HL-60 (cell line): ENCODE measurements at regions not wholly inside any gene's neighbourhood (a gene's known extent, or its start where the extent isn't known, plus 50 kb on each side); places are given as distances from the start of the nearest gene placed in this dataset.

Experiments used
- DNase-seq, 2 experiments: peaks; one replicate each; pipeline ENCODE4 v3.0.0-alpha.2; 2010 to 2020; ENCODE audit warnings: low read depth in 1 of 2, low spot score in 1 of 2
- H3K27ac ChIP-seq: fragments of 250-450 bp; sonication (Bioruptor Pico); replicated peaks from 2 replicates; pipeline ENCODE4 v1.5.1; 2020; ENCODE audit warnings: mild to moderate bottlenecking, moderate library complexity
- H3K27me3 ChIP-seq: fragments of 250-450 bp; sonication (Bioruptor Pico); 2 replicates; pipeline ENCODE4 v1.5.1; 2021; ENCODE audit warnings: mild to moderate bottlenecking, moderate library complexity; ENCODE audit not compliant: insufficient read depth, poor library complexity, severe bottlenecking
- H3K4me3 ChIP-seq: replicated peaks from 2 replicates; pipeline ENCODE4 v1.5.1; 2011; ENCODE audit warnings: mild to moderate bottlenecking, control low read depth, low read length; ENCODE audit not compliant: insufficient read depth
- CTCF ChIP-seq: IDR thresholded peaks from one replicate; pipeline ENCODE4 v1.5.1; 2011; ENCODE audit warnings: low read length, control low read depth, inconsistent platforms; ENCODE audit not compliant: insufficient read depth
- GABPA ChIP-seq: IDR thresholded peaks from 2 replicates; pipeline ENCODE4 v1.6.1; 2012; ENCODE audit warnings: low read depth
- POLR2AphosphoS5 ChIP-seq: IDR thresholded peaks from 2 replicates; pipeline ENCODE4 v1.6.1; 2012; ENCODE audit warnings: low read depth
- SPI1 ChIP-seq: IDR thresholded peaks from 2 replicates; pipeline ENCODE4 v1.6.1; 2012; ENCODE audit warnings: low read depth, mild to moderate bottlenecking, borderline replicate concordance
- TF ChIP-seq, protein P1 (sequence below): IDR thresholded peaks from 2 replicates; pipeline ENCODE4 v1.6.1; 2012; ENCODE audit warnings: low read depth; ENCODE audit not compliant: insufficient replicate concordance

DNA sequence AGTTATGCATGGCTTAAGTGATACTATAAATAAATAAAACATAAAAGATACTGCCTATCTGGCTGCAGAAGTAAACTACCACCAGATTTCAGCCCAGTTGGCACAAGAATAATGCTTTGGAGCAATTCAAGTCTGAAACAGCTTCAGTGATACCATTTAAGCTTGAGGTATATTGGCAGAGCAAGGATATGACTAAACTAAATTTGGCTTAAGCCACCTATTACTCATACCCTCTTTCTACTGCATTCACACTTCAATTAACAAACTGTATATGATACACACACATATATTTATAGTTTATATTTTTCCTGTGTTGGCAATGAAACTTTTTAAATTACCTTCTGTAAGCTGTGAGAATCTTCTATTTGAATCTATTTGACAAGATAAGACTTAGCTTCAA, 431.9 kb downstream of the ANXA1 start:
- TF ChIP-seq POLR2AphosphoS5, result no peak
- no peak for TF ChIP-seq GABPA
- TF ChIP-seq, protein P1, sequence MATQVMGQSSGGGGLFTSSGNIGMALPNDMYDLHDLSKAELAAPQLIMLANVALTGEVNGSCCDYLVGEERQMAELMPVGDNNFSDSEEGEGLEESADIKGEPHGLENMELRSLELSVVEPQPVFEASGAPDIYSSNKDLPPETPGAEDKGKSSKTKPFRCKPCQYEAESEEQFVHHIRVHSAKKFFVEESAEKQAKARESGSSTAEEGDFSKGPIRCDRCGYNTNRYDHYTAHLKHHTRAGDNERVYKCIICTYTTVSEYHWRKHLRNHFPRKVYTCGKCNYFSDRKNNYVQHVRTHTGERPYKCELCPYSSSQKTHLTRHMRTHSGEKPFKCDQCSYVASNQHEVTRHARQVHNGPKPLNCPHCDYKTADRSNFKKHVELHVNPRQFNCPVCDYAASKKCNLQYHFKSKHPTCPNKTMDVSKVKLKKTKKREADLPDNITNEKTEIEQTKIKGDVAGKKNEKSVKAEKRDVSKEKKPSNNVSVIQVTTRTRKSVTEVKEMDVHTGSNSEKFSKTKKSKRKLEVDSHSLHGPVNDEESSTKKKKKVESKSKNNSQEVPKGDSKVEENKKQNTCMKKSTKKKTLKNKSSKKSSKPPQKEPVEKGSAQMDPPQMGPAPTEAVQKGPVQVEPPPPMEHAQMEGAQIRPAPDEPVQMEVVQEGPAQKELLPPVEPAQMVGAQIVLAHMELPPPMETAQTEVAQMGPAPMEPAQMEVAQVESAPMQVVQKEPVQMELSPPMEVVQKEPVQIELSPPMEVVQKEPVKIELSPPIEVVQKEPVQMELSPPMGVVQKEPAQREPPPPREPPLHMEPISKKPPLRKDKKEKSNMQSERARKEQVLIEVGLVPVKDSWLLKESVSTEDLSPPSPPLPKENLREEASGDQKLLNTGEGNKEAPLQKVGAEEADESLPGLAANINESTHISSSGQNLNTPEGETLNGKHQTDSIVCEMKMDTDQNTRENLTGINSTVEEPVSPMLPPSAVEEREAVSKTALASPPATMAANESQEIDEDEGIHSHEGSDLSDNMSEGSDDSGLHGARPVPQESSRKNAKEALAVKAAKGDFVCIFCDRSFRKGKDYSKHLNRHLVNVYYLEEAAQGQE, result no peak
- no peak for TF ChIP-seq CTCF
- TF ChIP-seq SPI1, result no peak
- H3K27me3 ChIP-seq, result no peaks in the 10 kb centered on the region
- no peak for DNase-seq
- H3K4me3 ChIP-seq, result no peak overlapping the region
- H3K27ac ChIP-seq, result no peak overlapping the region

- TF ChIP-seq, protein P1, result no peak
- TF ChIP-seq CTCF (no peak), POLR2AphosphoS5 (no peak), GABPA (no peak), SPI1 (no peak)
- DNase-seq, result no peak
- no peak overlapping the region for H3K27ac ChIP-seq
- H3K27me3 ChIP-seq, result no peaks in the 10 kb centered on the region
- H3K4me3 ChIP-seq, result no peak overlapping the region
These were observed 443.4 kb downstream of the ANXA1 start for GRCh38 chr9:73595036-73595545.

GRCh38 chr9:73596321-73596720, 444.7 kb downstream of the ANXA1 start:
- no peak overlapping the region for H3K27ac ChIP-seq
- H3K27me3 ChIP-seq, result no peaks in the 10 kb centered on the region
- DNase-seq, result no peak
- TF ChIP-seq POLR2AphosphoS5 (no peak), GABPA (no peak), CTCF (no peak)
- H3K4me3 ChIP-seq, result no peak overlapping the region

- TF ChIP-seq POLR2AphosphoS5 (no peak), SPI1 (no peak), CTCF (no peak), GABPA (no peak)
- no peaks in the 10 kb centered on the region for H3K27me3 ChIP-seq
- no peak overlapping the region for H3K4me3 ChIP-seq
- H3K27ac ChIP-seq, result no peak overlapping the region
- DNase-seq, result no peak
These were observed 445.4 kb downstream of the ANXA1 start for GRCh38 chr9:73597039-73597438.
